CD4-positive, alpha-beta T cell treated with Interferon alpha-2 for 1 hour (primary cell): ENCODE measurements at regions not wholly inside any gene's neighbourhood (a gene's known extent, or its start where the extent isn't known, plus 50 kb on each side); places are given as distances from the start of the nearest gene placed in this dataset.
A peak's percentile ranks its signal among the peaks of the same experiment; 100 is the strongest.
"Not testable (repeated sequence)": the region's sequence is repeated elsewhere in the genome, so short reads cannot be mapped to it uniquely, and the experiment has no call there.

ENCODE experiments used
- DNase-seq, 2 donors: peaks; one replicate each; pipeline ENCODE4 v3.0.0-alpha.2; 2020 to 2022

DNA sequence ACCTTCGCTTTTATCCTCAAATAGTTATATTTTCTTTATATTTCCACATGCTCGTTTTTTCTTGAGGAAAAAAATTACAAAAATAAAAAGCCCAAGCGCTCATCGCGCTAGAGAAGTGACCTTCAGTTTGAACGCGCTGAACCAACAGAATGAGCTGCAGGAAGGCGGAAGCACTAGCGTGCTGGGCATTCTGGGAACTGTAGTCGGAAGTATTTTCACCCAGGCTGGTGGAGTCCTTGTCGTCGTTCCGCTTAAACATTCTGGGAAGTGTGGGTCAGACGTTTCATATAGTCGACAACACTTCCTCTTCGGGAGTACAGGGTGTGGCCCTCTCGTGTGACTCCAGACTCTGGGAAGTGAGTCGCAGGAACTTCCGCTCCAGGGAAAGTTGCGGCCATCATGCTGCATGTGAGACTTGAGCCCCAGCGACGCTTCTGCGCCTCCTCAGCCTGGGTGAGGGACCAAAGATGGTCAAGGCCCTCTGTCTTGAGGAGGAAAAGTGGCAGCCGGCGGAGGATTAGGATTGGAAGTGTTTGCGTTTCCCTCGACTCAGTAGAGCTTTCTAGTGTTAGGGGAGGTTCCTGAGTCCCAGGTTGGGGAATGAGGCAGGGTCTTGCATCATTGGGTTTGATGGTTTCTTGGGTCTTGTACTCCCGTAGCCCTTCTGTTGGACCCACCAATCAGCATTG lies 84.1 kb upstream of the GPR39 start:
- not testable (repeated sequence) for DNase-seq

DNA sequence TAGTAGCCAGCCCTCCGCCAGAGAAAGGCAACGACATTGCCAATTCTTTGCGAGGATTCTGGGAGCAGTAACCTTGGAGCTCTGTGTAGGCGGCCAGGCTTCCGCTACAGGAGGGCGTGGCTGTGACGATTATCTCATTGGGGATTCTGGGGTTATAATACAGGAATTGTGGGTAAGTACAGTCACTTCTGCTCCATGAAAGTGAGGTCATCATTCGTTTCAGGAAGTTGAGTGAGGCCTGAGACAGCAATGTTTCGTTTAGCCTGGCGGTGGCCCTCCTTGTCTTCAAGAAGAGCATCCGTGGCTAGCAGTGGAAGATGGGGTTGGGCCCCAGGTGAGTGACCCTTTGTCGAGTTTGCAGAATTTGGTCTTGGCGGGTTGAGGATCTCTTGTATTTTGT lies 79.5 kb upstream of the GPR39 start:
- DNase-seq, result not testable (repeated sequence)

DNA sequence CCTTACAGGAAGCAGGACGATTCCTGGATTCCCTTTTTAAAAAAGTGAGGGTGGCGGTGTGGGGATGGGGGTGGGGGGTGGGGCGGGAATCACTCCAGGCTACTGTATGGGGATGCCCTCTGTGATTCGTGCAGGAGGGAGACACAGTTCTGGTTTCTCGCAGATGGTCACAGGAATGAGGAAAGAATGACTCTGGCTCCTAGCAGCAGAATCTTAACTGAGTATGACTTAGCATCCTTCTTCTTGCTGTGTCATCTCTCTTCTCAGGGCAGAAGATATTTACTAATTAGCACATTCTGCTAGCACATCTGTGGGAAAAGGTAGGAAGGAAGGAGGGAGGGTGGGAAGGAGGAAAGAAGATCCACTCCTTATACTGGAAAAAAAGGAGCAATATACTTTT lies 78.8 kb upstream of the GPR39 start:
- not testable (repeated sequence) for DNase-seq

DNA sequence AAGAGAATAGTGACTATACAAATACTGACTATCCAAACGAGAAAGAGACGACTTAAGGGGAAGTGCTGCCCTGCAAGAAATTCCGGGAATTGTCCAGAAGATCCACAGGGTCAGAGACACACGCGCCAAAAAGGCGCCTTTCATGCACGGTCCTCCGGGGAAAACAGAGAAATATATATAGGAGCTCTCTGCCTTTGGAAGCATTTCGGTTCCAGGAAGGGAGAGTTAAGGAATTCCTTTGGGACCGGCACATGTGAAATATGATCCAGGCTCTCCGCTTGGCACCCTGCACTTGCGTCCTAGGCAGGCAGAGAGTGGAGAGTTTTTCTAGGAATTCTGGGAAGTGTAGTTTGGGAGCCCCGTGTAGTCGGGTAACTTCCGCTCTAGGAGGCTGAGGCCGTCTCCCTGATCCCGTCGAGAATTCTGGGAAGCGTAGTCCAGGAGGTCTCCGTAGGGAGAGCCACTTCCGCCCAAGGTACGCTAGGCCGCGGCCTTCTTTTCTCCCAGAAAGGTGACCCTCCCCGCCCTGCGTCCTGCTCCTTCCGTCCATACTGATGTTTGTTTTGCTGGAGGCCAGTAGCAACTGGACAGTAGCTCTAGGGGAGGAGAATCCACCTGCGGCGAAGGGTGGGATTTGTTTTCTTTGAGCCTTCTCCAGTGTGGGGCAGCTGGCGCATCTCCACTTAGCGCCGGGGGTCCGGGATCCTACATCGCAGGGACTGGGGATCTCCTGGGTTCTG lies 69.4 kb upstream of the GPR39 start:
- DNase-seq, result not testable (repeated sequence)

DNA sequence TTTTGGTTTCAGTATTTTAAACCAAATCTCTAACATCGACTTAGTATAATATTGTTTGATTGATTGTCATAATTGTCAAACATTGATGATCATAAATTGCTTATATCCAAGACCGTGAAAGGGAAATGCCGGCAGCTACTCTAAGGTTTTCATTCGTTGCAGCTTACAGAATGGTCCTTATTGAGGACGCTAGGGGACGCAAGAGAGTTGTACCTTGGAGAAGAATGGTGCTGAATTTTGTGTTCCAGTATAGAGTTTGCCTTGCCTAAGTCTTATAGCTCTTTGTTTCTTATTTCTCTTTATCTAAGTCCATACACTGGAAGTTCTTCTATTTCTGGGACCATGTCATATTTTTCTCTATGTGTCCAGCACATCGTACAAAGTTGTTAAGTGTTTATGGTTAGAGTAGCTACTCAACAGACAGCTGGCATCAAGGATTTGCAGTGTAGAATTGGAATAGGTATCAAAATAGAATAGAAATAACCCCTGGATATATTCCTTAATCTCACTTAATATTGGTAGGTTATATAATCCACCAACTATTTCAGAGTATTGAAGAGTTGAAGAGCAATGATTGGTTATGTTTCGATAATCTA lies 67.4 kb upstream of the GPR39 start:
- not testable (repeated sequence) for DNase-seq

DNA sequence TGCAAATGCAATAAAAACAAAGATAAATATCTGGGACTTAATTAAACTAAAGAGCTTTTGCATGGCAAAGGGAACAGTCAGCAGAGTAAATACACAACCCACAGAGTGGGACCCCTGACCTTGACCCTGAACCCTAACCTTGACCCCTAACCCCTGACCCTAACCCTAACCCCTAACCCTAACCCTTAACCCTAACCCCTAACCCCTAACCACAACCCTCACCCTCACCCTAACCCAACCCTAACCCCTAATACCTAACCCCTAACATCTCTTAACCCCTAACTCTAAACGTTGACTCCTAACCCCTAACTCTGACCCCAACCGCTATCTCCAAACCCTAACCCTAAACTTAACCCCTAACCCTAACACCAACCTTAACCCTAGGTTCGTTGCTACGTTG lies 64.9 kb upstream of the GPR39 start:
- not testable (repeated sequence) for DNase-seq

DNA sequence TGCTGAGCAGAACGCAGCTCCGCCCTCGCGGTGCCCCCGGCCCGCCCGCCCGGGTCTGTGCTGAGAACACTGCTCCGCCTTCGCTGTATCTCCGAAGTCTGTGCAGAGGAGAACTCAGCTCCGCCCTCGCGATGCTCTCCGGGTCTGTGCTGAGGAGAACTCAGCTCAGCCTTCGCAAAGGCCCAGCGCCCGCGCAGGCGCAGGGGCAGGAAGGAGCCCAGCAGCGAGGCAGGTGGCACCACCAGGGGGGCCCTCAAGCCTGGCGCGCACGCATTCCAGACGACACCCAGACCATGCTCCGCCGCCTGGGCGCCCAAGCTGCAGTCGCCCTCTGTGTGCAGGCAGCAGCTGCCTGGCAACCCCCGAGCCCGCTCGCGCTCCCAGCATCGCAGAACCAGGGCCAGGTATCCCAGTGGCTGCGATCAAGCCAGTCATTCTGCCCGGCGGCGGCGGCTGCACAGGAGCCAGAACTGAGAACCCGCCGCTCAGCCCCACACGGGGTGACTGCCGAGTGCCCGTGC lies 64.1 kb upstream of the GPR39 start:
- DNase-seq, result peak in 1 of 2 donors; percentile 4

DNA sequence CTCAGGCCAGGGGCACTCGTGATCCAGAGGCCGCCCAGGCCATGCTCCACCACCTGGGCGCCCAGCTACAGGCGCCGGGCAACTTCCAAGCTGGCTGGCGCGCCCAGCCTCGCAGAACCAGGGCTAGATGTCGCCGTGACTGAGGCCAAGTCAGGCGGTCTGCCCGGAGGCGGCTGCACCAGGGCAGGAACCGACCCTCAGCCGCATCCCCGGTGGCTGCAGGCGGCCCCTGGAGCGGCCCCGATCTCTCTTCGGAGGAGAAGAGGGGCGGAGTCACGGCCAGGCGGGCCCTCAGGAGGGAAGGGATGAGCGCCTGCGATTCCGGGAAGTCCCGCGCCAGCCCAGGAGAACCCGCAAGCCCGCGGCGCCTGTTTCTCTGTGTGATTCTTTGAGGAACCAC lies 63.2 kb upstream of the GPR39 start:
- peak in 1 of 2 donors; percentile 11 for DNase-seq

DNA sequence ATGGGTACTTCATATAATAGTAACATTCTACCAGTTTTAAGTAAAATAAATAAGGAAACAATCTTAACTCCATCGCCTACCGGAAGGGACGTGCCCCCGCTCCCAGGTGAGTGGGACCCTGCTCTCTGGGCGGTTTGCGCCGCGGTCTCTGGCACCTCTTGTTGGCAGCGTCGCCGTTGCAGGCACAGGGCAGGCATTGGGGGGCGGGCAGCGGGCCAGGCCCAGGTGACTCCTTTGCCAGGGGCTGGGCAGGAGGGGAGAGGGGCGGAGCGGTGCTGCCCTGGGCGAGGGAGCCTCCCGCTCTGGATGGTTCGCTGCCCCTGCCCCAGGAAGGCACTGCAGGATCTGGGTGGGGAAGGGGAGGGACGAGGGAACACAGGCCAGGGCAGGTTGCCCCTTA lies 55.6 kb upstream of the GPR39 start:
- not testable (repeated sequence) for DNase-seq

DNA sequence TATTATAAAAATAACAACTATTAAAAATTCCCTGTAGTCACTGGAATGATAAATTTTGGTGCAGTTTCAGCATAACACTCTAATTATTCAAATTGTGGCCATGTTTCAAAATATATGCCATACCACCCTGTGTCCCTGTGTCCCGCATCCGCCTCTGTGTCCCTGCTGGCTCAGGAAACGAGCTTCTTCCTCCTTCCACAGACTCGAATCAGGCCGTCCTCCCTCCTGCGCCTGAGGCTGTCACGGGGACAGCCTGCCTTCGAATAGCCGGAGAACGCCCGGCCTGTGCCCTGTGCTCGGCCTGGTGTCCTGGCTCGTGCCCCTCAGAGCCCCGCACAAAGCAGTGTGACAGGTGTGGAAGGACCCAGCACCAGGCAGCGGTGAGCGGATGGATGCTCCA lies 55.1 kb upstream of the GPR39 start:
- not testable (repeated sequence) for DNase-seq

DNA sequence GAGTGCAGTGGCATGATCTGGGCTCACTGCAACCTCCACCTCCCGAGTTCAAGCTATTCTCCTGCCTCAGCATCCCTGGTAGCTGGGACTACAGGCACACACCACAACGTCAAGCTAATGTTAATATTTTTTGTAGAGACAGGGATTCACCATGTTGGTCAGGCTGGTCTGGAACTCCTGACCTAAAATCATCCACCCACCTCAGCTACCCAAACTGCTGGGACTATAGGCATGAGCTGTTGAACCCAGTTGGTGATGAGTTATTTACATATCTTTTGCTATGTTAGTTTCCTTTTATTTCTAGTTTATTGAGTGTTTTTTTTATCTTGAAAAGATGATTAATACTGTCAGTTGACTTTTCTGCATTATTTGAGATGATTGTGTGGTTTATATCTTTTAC lies 53.3 kb upstream of the GPR39 start:
- DNase-seq, result not testable (repeated sequence)

DNA sequence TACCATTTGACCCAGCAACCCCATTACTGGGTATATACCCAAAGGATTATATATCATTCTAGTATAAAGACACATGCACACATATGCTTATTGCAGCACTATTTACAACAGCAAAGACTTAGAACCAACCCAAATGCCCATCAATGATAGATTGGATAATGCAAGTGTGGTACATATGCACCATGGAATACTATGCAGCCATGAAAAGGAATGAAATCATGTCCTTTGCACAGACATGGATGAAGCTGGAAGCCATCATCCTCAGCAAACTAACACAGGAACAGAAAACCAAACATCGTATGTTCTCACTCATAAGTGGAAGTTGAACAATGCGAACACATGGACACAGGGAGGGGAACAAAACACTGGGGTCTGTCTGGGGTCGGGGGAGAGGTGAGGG lies 50.6 kb upstream of the GPR39 start:
- not testable (repeated sequence) for DNase-seq

DNA sequence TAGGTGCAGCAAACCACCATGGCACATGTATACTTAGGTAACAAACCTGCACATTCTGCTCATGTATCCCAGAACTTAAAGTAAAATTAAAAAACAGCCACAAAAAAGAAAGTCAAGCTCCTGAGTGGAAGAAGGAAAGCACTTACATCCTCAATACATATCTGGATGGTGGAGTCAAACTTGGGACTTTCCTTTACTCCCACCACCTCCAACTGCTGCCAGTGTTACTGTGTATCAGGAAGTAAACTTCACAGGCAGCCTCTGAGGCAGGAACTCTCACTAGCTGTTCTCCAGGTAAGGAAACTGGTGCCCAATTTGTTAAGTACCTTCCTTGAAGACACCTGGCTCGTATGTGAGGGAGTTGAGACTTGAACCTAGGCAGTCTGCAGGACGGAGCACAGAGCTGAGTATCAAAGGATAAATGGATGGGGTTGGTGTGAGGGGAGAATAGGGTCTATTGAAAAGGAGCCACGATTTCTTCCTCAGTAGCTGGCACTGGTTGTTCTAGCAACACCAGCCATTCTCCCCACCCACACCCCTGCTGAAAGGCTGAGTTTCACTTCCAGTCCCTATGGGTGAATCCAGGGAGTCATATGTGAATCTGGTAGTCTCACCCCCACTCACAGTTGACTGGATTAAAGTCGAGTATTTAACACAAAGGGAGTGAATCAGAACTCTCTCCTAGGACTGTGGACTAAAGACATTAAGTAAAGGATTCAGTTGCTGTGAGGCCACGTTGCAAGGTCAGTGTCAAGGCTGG lies 50.0 kb upstream of the GPR39 start:
- DNase-seq, result no peak
